ENCODE measurements at regions not wholly inside any gene's neighbourhood (a gene's known extent, or its start where the extent isn't known, plus 50 kb on each side); places are given as distances from the start of the nearest gene placed in this dataset.

DNA sequence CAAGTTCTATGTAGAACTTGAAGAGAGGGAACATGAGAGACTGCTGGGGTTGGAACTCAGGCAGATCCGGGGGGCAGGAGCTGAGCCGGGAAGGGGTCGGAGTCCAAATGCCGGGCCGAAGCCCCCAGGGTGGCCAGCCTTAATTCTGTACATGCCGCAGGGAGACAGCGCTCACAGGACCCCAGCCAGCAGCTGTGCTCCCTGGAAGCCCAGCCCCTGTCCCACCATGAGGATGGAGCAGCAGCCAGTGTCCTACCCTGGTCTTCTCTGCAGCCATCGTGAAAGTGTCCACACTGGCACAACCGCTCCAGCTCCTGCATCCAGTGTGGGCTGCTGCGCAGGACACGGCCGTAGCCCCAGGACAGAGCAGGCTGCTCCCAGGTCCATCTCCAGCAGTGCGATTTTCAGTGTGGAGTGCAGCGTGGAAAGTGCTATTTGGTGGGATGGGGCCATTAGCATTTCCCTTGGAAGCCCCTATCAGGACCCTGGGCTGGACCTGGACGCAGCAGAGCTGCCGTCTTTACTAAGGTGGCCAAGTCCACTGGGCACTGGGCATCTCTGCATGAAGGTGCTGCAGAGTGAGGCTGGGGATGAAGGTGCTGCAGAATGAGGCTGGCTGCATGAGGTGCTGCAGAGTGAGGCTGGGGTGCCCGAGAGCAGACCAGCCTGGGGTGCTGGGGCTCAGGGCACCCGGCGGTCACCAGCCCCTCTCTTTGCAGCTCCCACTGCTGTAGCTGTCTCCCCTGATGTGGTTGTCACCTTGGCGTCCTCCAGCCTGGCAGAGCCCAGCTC, 737.4 kb downstream of the BRD1 start:
- no peak for DNase-seq (ENCODE audit: low read depth)
- TF ChIP-seq, protein P1, sequence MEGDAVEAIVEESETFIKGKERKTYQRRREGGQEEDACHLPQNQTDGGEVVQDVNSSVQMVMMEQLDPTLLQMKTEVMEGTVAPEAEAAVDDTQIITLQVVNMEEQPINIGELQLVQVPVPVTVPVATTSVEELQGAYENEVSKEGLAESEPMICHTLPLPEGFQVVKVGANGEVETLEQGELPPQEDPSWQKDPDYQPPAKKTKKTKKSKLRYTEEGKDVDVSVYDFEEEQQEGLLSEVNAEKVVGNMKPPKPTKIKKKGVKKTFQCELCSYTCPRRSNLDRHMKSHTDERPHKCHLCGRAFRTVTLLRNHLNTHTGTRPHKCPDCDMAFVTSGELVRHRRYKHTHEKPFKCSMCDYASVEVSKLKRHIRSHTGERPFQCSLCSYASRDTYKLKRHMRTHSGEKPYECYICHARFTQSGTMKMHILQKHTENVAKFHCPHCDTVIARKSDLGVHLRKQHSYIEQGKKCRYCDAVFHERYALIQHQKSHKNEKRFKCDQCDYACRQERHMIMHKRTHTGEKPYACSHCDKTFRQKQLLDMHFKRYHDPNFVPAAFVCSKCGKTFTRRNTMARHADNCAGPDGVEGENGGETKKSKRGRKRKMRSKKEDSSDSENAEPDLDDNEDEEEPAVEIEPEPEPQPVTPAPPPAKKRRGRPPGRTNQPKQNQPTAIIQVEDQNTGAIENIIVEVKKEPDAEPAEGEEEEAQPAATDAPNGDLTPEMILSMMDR (IDR thresholded peaks at IDR 0.05; ENCODE audit: insufficient read depth, low read depth, low read length, missing control alignments), result no peak
- H3K4me3 ChIP-seq (ENCODE audit: low read length), result no peak overlapping the region

DNA sequence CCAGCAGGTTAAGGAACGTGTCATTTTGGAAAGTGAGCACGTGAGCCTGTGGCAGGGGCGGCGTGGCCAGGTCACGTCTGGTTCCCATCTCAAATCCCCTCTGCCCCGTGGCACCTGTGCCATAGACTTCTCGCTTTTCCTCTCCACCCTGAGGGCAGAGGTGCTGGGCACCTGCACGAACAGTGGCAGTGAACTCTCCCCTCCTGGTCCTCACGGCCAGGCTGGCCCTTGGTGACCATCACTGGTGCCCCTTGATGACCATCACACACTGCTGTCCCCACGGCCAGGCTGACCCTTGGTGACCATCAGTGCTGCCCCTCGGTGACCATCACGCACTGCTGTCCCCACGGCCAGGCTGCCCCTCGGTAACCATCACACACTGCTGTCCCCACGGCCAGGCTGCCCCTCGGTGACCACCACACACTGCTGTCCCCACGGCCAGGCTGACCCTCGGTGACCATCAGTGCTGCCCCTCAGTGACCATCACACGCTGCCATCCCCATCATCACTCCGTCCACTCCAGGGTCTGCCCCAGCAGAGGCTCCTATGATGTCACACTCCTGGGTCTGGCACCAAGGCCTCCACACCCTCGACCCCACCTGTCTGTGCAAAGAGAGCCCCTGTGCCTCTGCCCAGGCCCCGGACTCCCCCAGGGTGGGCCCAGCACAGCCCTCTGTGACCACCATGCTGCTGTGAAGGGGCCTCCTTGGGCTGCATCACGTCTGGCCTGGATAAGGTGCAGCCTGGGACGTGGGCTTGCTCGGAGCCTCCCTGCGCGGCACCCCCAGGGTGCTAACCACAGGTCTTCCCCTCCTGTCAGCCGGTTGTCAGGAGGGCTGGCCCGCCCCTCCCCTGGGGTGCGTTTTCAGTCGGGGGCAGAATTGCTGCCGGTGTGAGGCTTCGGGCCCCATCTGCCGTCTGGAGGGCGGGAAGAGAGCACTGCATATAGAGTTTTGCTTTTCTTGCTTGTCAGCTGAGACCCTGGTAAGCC, 738.6 kb downstream of the BRD1 start:
- TF ChIP-seq, protein P1 (IDR thresholded peaks at IDR 0.05; ENCODE audit: insufficient read depth, low read depth, low read length, missing control alignments), result no peak
- no peak overlapping the region for H3K4me3 ChIP-seq (ENCODE audit: low read length)
- DNase-seq (ENCODE audit: low read depth), result no peak

DNA sequence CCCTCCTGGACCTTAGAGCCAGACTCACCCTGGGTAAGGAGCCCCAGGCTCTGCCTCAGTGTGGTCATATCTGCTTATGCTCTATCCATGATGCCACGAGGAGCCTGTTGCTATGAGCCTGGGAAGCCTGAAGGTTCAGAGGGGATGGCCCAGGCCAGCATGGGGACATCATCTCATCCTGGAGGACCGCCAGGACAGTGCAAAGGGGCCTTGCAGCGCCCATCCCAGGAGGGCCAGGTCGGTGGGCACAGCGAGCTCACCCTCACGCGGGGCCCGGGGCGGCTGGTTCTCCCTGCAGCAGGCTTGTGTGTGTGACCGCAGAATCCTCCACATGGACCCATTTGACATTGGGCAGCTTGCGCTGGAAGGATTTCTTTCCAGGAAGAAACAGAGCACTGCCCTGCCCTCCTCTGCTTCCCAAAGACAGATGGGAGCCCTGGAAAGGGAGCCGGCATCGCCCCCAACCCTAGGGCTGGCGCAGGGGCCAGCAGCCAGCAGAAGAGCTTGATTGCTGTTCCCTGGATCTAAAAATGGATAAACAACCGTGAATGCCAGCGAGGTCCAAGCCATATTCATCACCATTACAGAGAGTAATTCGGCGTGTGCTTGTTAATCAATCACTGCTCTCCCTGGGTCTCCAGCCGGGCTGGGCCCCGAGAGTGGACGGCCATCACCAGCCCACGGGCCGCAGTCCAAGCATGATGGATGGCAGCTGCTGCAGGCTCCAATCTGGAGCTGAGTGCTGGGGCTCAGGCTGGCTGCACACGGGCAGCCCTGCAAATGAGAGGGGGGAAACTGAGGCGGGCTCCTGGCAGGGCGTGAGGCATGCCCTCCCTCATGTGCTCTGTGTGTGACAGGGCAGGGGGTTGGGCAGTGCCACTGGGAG, 739.7 kb downstream of the BRD1 start:
- TF ChIP-seq, protein P1 (IDR thresholded peaks at IDR 0.05; ENCODE audit: insufficient read depth, low read depth, low read length, missing control alignments), result no peak
- no peak overlapping the region for H3K4me3 ChIP-seq (ENCODE audit: low read length)
- DNase-seq (ENCODE audit: low read depth), result no peak

DNA sequence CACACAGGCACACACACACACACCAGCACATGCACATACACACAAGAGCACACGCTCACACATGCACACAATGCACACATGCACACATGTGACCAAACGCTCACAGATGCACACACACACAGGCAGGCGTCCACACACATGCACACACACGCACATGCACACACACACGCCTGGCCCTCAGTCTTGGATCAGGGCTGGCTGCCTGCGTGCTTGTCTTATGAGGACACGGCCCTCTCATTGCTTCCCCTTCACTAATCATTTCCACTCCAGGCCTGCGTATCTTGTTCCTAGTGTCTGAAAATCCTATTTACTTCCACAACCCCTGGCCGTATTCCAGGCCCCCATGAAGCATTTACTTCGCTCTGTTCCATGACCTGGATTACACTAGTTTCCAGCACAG, 740.5 kb downstream of the BRD1 start:
- TF ChIP-seq, protein P1 (IDR thresholded peaks at IDR 0.05; ENCODE audit: insufficient read depth, low read depth, low read length, missing control alignments), result no peak
- DNase-seq (ENCODE audit: low read depth), result no peak
- no peak overlapping the region for H3K4me3 ChIP-seq (ENCODE audit: low read length)

DNA sequence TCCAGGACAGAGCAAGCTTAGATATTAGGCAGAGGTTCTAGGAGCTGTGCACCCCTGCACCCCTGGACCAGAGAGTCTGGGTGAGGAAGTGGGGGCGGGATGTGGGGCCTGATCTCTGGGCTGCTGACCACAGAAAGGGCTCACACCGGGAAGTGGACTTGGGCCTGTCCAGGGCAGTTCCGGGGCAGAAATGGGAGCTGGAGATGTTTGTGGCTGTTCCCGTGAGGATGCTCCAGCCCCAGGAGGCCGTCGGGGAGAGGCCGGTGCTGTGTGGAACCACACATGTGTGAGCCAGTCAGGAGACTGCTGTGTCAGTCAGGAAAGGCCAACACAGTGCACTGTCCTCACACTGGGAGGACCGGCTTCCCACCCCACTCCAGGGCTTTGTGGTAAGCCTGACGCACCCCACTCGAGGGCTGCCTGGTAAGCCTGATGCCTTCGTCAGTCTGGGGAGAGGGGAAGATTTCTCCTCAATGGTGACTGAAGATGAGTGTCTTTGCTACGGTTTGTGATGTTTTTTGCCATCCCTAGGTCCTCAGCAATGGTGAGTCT, 741.0 kb downstream of the BRD1 start:
- TF ChIP-seq, protein P1 (IDR thresholded peaks at IDR 0.05; ENCODE audit: insufficient read depth, low read depth, low read length, missing control alignments), result no peak
- DNase-seq (ENCODE audit: low read depth), result no peak
- no peak overlapping the region for H3K4me3 ChIP-seq (ENCODE audit: low read length)

DNA sequence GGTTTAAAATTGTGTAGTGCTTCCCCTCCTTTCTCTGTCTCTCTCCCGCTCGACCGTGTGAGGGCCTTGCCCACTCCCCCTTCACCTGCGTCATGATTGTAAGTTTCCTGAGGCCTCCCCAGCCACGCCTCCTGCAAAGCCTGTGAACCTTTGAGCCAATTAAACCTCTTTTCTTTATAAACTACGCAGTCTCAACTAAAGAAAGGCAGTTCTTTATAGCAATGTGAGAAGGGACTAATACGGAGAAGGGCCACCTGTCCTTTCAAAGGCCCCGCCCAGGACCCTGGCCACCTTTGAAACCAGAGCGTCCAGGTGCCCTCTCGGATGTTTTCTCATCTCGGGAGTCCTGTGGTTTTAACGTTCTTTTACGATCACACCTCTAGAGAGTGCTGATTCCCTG, 741.5 kb downstream of the BRD1 start:
- DNase-seq (ENCODE audit: low read depth), result no peak
- TF ChIP-seq, protein P1 (IDR thresholded peaks at IDR 0.05; ENCODE audit: insufficient read depth, low read depth, low read length, missing control alignments), result no peak
- no peak overlapping the region for H3K4me3 ChIP-seq (ENCODE audit: low read length)

All from epithelial cell of esophagus (primary cell).